ENCODE measurements at regions not wholly inside any gene's neighbourhood (a gene's known extent, or its start where the extent isn't known, plus 50 kb on each side); places are given as distances from the start of the nearest gene placed in this dataset.

GRCh38 chr4:63795301-63795700, 613.9 kb downstream of the TECRL start:
- no peak for TF ChIP-seq CTCF (IDR thresholded peaks at IDR 0.05)
- TF ChIP-seq POLR2AphosphoS5 (IDR thresholded peaks at IDR 0.05): no peak

All from prostate gland (tissue), 2 donors.